Islet of Langerhans (tissue), 1 donor: ENCODE measurements at regions not wholly inside any gene's neighbourhood (a gene's known extent, or its start where the extent isn't known, plus 50 kb on each side); places are given as distances from the start of the nearest gene placed in this dataset.
"Not testable (repeated sequence)": the region's sequence is repeated elsewhere in the genome, so short reads cannot be mapped to it uniquely, and the experiment has no call there.

Experiments
- FAIRE-seq: peaks from one replicate; lab custom pipeline; 2011; peaks lifted over from hg19 to GRCh38; lab: Jason Lieb, UNC

DNA sequence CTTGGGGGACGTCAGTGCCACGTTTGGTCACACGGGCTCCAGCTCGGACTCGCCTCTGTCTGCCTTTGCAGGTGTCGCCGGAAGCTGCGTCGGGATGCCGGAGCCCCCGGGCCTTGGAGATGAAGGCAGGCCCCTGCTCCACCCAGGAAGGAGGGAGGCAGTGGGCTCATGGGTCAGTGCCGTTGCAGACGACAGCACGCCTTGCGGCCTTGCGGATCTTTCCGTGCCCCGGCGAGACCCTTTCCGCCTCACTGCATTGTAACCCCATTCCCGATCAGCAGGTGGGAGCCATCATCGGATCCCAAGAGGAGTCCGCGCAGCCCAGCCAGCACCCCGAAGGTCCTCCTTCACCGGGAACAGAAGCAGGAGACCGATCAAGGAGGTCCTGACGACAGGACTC lies 1422.2 kb upstream of the PCDH10 start:
- not testable (repeated sequence) for FAIRE-seq

DNA sequence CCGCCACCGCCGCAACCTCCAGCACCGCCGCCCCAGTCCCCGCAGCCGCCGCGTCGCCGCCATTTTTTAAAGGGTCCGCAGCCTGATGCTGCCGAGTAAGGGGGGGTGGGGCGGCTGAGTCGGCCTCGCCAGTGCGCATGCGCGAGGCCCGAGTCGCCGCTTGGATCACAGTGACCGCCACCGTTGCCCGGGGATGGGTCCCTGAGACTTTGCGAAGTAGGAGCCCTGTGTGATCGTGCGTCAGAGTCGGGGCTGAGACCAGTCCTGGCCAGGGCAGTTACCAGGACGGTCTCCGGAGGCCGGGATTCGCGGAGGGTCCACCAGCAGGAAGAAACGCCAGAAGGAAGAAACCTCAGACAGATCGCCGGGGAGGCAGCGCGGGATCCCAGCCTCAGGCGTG lies 1421.7 kb upstream of the PCDH10 start:
- not testable (repeated sequence) for FAIRE-seq

DNA sequence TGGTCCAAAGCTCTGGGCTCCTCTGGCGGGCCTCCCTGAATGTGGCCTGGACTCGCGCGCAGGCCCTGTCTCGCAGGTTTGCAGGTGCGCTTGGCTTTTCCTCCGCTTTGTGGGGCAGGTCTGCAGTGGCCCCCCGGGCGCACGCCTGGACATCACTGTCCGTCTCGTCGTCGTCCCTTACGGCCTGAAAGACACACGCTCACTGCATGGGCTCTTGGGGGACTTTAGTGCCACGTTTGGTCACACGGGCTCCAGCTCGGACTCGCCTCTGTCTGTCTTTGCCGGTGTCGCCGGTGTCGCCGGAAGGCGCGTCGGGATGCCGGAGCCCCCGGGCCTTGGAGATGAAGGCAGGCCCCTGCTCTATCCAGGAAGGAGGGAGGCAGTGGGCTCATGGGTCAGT lies 1419.9 kb upstream of the PCDH10 start:
- FAIRE-seq = not testable (repeated sequence)

DNA sequence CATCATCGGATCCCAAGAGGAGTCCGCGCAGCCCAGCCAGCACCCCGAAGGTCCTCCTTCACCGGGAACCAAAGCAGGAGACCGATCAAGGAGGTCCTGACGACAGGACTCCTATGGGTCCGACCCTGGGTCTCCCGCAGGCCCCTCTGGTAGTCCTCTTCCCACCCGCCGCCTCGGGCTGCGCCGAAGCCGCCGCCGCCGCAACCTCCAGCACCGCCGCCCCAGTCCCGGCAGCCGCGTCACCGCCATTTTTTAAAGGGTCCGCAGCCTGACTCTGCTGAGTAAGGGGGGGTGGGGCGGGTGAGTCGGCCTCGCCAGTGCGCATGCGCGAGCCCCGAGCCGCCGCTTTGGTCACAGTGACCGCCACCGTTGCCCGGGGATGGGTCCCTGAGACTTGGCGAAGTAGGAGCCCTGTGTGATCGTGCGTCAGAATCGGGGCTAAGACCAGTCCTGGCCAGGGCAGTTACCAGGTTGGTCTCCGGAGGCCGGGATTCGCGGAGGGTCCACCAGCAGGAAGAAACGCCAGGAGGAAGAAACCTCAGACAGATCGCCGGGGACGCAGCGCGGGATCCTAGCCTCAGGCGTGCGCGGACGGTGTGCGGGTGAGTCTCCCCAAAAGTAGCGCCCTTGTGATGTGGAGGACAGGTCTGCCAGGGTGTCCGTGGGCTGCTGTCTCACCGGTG lies 1419.2 kb upstream of the PCDH10 start:
- not testable (repeated sequence) for FAIRE-seq

- FAIRE-seq = not testable (repeated sequence)
Observed at GRCh38 chr4:131730574-131730973, 1418.5 kb upstream of the PCDH10 start.

GRCh38 chr4:131732034-131732630 lies 1417.0 kb upstream of the PCDH10 start:
- FAIRE-seq = not testable (repeated sequence)

DNA sequence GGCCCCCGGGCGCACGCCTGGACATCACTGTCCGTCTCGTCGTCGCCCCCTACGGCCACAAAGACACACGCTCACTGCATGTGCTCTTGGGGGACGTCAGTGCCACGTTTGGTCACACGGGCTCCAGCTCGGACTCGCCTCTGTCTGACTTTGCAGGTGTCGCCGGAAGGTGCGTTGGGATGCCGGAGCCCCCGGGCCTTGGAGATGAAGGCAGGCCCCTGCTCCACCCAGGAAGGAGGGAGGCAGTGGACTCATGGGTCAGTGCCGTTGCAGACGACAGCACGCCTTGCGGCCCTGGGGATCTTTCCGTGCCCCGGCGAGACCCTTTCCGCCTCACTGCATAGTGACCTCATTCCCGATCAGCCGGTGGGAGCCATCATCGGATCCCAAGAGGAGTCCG lies 1414.8 kb upstream of the PCDH10 start:
- not testable (repeated sequence) for FAIRE-seq

DNA sequence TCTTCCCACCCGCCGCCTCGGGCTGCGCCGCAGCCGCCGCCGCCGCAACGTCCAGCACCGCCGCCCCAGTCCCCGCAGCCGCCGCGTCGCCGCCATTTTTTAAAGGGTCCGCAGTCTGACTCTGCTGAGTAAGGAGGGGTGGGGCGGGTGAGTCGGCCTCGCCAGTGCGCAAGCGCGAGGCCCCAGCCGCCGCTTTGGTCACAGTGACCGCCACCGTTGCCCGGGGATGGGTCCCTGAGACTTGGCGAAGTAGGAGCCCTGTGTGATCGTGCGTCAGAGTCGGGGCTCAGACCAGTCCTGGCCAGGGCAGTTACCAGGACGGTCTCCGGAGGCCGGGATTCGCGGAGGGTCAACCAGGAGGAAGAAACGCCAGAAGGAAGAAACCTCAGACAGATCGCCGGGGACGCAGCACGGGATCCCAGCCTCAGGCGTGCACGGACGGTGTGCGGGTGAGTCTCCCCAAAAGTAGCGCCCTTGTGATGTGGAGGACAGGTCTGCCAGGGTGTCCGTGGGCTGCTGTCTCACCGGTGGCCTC lies 1414.2 kb upstream of the PCDH10 start:
- not testable (repeated sequence) for FAIRE-seq

GRCh38 chr4:131738991-131739390 lies 1410.1 kb upstream of the PCDH10 start:
- not testable (repeated sequence) for FAIRE-seq

- FAIRE-seq = not testable (repeated sequence)
Observed at GRCh38 chr4:131741836-131742235, 1407.3 kb upstream of the PCDH10 start.

- not testable (repeated sequence) for FAIRE-seq
Observed at GRCh38 chr4:131742536-131743205, 1406.4 kb upstream of the PCDH10 start.

DNA sequence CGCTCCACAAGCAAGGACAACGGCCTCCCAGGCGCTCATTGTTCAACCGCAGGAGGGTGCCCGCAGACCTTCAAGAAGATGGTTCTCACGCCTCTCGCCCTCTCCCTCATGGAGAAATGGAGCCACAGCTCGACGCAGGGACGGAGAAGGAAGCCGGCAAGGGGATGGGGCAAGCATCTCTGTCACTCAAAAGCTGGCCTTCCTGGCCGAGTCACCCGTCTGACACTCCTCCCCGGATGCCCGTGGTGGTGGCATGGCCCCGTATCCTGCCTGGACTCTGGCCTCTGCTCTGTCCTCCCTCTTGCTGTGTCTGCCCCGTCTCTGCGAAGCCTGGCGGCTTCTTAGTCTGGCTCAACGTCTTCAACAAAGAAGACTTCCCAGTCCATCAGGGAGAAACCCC lies 1405.7 kb upstream of the PCDH10 start:
- not testable (repeated sequence) for FAIRE-seq

DNA sequence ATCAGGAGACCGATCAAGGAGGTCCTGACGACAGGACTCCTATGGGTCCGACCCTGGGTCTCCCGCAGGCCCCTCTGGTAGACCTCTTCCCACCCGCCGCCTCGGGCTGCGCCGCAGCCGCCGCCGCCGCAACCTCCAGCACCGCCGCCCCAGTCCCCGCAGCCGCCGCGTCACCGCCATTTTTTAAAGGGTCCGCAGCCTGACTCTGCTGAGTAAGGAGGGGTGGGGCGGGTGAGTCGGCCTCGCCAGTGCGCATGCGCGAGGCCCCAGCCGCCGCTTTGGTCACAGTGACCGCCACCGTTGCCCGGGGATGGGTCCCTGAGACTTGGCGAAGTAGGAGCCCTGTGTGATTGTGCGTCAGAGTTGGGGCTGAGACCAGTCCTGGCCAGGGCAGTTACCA lies 1401.9 kb upstream of the PCDH10 start:
- FAIRE-seq = not testable (repeated sequence)

GRCh38 chr4:131749224-131749623 lies 1399.9 kb upstream of the PCDH10 start:
- not testable (repeated sequence) for FAIRE-seq

- not testable (repeated sequence) for FAIRE-seq
Observed at GRCh38 chr4:131750006-131750405, 1399.1 kb upstream of the PCDH10 start.

DNA sequence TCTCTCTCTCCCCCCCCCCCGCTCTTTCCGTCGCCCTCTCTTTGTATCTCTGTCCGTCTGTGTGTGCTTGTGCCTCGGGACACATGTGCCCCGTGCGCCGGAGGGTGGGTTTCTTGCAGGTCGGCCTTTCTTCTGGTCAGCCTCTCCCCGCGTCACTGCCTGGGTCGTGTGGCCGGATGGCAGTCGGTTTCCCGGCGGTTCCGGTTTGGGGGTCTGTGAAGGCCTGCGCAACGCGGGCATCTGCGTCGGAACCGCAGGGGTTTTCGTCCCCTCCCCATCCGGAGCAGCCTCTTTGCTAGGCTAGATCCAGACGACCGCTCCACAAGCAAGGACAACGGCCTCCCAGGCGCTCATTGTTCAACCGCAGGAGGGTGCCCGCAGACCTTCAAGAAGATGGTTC lies 1398.6 kb upstream of the PCDH10 start:
- not testable (repeated sequence) for FAIRE-seq

GRCh38 chr4:131762234-131762633 lies 1386.9 kb upstream of the PCDH10 start:
- FAIRE-seq = not testable (repeated sequence)

- no peak for FAIRE-seq
Observed at GRCh38 chr4:131764730-131765129, 1384.4 kb upstream of the PCDH10 start.

DNA sequence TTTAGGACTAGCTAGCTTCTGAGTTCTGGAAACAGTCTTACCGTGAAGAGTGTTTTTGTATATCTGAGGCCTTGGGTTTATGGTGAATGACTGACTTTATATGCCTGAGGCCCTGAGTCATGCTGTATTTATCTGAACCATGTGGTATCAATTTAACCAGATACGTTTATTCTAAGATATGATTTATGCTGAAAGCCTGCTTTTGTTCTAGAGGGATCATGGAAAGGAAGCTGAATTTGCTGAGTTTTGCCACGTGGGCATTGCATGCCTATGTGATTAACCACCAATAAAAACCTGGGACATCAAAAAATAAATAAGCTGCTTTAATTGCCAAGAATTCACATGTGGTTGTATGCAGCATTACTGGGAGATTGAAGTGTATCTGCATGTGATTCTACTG lies 1374.7 kb upstream of the PCDH10 start:
- FAIRE-seq = not testable (repeated sequence)

- FAIRE-seq = not testable (repeated sequence)
Observed at GRCh38 chr4:131810565-131810964, 1338.5 kb upstream of the PCDH10 start.
